HG02588 (cell line): ENCODE measurements at regions not wholly inside any gene's neighbourhood (a gene's known extent, or its start where the extent isn't known, plus 50 kb on each side); places are given as distances from the start of the nearest gene placed in this dataset.

Experiments
- ATAC-seq: cut with Tn5 transposase; IDR thresholded peaks from one replicate; pipeline ENCODE4 v1.9.1; 2021; ENCODE audit warnings: mild to moderate bottlenecking, moderate library complexity; ENCODE audit not compliant: unreplicated experiment

DNA sequence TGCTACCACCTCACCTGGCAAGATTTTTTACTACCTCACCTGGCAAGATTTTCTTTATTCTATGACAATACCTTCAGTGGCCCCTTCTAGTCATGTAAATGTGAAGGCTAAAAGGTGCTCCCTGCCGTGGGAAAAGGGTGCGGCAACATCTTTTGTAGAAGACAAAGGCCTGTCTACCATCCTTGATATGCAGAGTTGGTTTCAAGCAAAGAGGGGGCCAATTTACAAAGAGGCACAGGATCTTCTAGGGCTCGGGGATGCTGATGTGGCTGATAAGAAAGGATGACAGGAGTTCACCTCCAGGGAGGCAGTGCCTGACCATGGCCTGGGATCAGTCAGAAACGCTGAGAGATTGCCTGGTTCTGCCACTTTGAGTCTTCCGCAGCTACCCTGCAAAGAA lies 165.4 kb upstream of the SLC1A4 start:
- no peak for ATAC-seq

DNA sequence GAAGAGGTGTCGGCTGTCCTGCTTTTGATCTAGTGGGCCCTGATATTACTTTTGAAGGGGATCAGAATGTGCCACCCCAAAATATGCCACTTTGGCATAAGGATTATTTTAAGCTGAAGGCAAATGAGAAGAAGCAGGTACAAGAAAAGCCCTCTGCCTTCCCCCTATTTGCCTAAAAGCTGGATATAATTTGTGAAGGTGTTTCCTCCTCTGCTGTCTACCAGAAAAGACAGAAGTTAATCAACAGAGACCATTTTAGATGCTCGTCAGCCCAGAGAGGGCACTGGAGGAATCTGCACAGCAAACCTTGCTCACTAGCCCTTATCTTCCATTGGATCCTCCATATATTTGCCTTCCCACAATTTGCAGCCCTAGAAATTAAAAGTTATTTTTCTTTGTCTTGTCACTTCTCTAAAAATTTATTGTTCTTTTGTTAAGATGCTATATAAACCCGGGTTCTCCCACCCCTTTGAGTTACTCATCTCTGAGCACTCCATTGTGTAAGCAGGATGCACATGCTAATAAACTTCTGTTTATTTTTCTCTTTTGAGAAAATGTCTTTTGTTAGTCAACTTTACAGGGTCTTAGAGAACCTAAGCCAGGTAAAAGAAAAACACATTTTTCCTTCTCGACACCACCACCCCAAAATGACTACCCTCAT lies 163.2 kb upstream of the SLC1A4 start:
- ATAC-seq: no peak

DNA sequence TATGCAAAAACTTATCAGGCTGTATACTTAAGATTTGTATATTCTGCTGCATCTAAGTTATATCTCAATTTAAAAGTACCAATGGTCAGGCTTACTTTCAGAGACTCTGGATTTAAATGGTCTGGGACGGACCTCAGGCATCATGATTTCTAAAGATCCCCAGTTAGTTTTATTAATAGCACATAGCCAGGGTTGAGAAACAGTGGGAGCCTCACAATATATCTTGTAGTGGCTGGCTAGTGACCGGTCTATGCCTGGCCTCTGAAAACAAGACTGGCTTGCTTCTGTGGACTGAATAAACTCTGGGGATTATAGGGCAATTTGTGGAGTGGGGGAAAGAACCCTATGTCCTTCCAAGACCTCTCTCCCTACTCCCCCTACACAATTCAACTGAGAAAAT lies 162.5 kb upstream of the SLC1A4 start:
- ATAC-seq: no peak

GRCh38 chr2:64828261-64828660 lies 160.9 kb upstream of the SLC1A4 start:
- no peak for ATAC-seq

- ATAC-seq: no peak
These were observed 159.7 kb upstream of the SLC1A4 start for GRCh38 chr2:64829525-64829924.

GRCh38 chr2:64831134-64831976 lies 157.8 kb upstream of the SLC1A4 start:
- ATAC-seq: peak; percentile 87

- no peak for ATAC-seq
These were observed 157.2 kb upstream of the SLC1A4 start for GRCh38 chr2:64831977-64832328.

DNA sequence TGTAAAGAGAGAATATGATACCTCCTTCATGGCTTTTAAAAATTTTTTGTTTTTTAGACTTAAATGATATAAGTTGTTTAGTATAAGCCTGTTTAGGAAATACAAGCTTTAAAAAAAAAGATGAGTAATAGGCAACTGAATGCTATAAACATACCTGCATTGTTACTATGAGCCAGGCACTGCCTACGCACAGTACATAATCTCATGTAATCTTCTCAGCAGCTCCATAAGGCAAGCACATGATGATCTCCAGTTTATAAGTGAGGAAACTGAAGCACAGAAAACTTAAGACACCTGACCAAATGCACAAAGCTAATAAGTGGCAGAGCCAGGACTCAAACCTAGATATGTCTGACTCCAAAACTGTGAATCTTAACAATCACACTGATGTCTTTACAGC lies 156.3 kb upstream of the SLC1A4 start:
- no peak for ATAC-seq

DNA sequence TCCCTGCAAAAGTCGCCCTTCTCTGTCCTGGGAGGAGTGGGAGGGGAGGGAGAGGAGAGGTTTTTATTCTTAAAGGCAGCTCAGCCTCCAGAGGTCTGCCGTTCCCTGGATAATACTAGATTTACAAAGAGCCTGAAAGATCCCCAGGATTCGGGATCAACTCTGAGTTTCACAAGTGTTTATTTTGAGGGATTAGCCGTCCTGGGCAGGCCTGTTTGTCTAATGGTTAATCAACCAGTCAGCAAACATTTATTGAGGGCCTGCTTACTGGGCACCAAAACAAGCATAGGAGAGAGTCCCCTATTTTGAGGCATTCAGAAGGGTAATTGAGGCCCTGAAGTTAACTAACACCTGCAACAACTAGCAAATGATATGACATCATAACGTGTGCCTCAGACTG lies 152.6 kb upstream of the SLC1A4 start:
- no peak for ATAC-seq

DNA sequence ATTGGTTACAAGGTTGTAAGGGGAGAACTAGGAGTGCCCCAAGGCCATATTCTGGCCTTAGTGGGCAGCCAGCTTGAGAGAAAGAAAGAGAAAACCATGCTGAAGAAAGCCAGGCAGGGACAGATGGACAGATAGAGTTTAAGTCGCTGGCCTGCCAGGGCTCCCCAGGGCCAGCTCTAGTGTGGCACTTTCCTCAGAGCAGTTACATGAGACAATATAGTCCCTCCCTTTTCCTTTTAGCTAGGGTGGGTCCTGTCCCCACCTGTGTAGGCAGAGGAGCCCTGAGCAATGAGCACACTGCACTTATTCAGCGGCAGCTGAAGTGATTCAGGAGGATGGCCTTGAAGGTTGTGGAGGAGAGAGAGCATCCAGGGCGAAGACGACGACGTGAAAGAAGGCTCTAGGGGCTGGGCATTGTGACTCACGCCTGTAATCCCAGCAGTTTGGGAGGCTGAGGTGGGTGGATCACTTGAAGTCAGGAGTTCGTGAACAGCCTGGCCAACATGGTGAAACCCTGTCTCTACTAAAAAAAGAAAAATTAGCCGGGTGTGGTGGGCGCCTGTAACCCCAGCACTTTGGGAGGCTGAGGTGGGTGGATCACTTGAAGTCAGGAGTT lies 152.0 kb upstream of the SLC1A4 start:
- ATAC-seq: no peak

GRCh38 chr2:64837925-64838641 lies 151.1 kb upstream of the SLC1A4 start:
- no peak for ATAC-seq

- no peak for ATAC-seq
These were observed 150.4 kb upstream of the SLC1A4 start for GRCh38 chr2:64838817-64839216.

DNA sequence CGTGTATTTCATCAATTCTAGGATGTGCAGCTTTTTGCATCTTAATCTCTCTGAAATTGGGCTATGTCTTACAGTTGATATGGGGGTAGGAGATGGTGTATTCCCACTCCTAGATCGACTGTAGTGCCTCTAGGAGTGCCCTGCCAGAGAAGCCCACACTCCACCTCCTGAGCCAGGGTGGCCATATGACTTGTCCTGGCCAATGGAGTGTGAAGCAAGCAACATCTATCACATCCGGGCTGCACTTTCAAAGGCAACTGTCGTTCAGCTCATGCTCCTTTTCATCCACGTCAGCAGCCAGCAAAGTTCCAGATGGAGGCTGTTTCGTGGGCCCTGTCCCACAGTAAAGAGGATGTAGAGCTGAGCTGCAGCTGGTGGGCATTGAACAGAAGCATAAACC lies 149.4 kb upstream of the SLC1A4 start:
- peak; percentile 81 for ATAC-seq

DNA sequence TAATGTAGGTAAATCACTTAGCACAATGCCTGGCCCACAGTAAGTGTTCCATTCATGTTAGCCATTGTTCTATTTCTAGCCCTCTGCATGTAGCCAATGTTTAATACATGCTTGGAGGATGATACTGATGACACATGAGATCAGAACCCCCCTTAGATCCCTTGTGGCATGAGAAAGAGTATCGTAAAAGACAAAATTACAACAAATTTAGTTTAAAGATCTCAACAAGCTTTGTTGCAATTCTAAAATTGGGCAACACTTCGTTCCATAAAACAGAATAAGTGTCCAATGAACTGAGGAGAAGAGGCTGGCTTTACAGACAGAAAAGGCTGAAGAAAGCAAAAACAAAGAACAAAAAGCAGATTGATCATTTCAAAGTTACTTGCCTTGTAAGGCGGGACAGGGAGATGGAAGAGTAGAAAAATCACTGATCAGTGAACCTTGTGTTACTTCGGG lies 148.7 kb upstream of the SLC1A4 start:
- ATAC-seq: no peak

DNA sequence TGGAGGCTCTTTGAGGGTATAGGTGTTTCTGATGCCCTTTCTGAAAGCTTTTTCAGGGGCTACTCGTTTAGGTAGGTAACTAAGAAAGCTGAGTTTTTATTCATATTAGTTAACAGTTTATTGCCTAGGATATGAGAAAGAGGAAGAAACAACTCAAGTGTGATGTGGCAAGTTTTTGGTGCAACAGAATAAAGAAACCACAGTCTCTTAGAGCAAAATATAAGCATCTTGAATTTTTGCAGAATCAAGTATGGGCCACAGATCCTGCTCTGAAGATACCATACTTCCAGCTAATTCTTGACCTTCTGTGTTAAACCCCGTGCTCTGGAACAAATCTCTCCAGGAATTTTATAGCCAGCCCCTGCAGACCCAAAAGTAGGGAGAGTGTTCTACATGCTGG lies 147.7 kb upstream of the SLC1A4 start:
- no peak for ATAC-seq

GRCh38 chr2:64842030-64842429 lies 147.2 kb upstream of the SLC1A4 start:
- ATAC-seq: no peak

DNA sequence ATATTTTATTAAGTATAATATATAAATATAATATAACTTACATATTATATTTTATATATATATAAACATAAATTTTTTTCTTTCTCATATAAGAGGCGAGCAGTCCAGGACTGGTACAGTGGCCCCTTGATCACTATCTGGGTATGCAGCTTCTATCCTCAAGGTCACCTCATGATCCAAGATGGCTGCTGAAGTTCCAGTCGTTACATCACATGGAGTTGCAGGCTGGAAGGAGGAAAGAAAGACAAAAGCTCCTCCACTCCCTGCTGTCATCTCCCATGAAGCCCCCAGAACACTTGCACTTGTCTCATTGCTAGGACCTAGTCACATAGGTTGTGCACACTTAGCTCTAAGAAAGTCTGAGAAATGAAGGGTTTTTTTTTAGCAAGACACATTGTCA lies 145.1 kb upstream of the SLC1A4 start:
- ATAC-seq: no peak

DNA sequence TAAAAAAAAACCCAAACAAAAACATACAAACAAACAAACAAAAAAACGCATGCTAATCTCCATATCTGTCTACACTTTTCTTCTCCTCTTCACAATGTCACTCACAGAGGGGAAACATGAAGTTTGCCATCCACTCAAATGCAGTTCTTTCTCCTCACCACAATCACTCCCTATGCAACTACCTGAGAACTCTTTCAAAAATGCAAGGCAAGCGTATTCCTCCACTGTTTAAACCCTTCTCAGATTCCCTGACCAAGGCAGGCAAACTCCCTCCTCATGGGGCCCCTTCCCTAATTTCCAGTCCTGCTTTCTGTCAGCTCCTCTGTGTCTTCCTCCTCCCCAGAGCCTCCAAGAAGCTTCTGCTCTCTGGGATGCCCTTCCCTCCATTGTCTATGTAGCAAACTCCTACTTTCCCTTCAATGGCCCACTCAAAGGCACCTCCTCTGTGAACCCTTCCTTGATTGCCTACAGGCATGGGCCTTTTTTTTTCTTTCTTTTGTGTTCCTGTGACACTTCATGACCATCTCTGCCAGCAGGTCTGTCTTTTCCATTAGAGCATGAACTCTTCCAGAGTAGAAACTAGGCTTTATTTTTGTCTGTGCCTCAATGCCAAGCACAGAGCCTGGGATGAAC lies 143.8 kb upstream of the SLC1A4 start:
- no peak for ATAC-seq

- no peak for ATAC-seq
These were observed 143.0 kb upstream of the SLC1A4 start for GRCh38 chr2:64846177-64846576.

DNA sequence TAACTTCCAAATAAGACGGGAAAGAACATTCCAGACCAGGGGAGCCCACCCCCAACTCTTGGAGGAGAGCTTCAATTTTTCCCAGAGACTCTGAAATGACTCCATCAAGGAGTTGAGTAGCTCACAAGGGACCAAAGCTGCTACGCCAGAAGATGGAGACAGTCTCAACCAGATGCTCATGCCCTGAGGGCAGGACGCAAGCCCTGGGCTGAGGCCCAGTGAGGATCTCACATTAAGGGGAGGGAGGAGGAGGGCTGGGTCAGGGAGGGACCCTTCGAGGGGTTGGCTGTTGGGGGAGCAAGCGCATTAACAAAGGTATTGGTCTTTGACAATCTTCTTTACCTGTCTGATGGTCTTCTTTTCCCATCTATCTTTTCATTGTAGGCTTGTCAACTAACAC lies 141.3 kb upstream of the SLC1A4 start:
- ATAC-seq: no peak

GRCh38 chr2:64848363-64848762 lies 140.8 kb upstream of the SLC1A4 start:
- ATAC-seq: no peak
